GM12878 (cell line): ENCODE measurements at regions not wholly inside any gene's neighbourhood (a gene's known extent, or its start where the extent isn't known, plus 50 kb on each side); places are given as distances from the start of the nearest gene placed in this dataset.

Experiments
- ATAC-seq: fragments of 200-7000 bp; cut with Tn5 transposase; 3 replicates; pipeline ENCODE4 v1.9.1; 2020; ENCODE audit warnings: mild to moderate bottlenecking, moderate library complexity
- BruUV-seq: library from RNA; stranded (reverse); fragments of 400-500 nt; replicated peaks from 2 replicates; lab custom pipeline; 2021; lab: Mats Ljungman, UMichigan
- CTCF ChIA-PET: fragments of 300-600 bp; sonication (Branson Sonifier 250); formaldehyde crosslinking; extraction: SDS; loops from one replicate; lab custom pipeline; 2021; ENCODE audit warnings: inconsistent platforms; lab: Yijun Ruan, JAX
- POLR2A ChIA-PET: fragments of 350-600 bp; formaldehyde crosslinking; extraction: SDS; loops from one replicate; lab custom pipeline; 2021; ENCODE audit warnings: inconsistent platforms; lab: Charles Lee
- RAD21 ChIA-PET: fragments of 300-600 bp; sonication (Branson Sonifier 250); formaldehyde crosslinking; loops from one replicate; lab custom pipeline; 2023; ENCODE audit warnings: antibody characterized with exemption; ENCODE audit not compliant: unreplicated experiment; lab: Charles Lee
- SMC1A ChIA-PET: fragments of 300-600 bp; sonication (Branson Sonifier 250); formaldehyde crosslinking; loops from one replicate; lab custom pipeline; 2023; ENCODE audit not compliant: unreplicated experiment, uncharacterized antibody; lab: Charles Lee
- DNase-seq: peaks from one replicate; pipeline ENCODE4 v3.0.0-alpha.2; 2011; ENCODE audit warnings: low read depth, low spot score
- FAIRE-seq: peaks from 3 replicates; lab custom pipeline; 2011; peaks lifted over from hg19 to GRCh38; lab: Jason Lieb, UNC
- H2AFZ ChIP-seq: 2 replicates; pipeline ENCODE4 v1.6.0; 2011; ENCODE audit warnings: low read depth, low read length, control low read depth; ENCODE audit not compliant: control insufficient read depth
- H3K27ac ChIP-seq: 2 replicates; pipeline ENCODE4 v1.5.1; 2011; ENCODE audit warnings: control low read depth; ENCODE audit not compliant: control insufficient read depth, insufficient read depth
- H3K27me3 ChIP-seq, 2 experiments: replicated peaks in 1 of 2; 2 replicates each; pipeline versions ENCODE4 v1.6.0 to v1.6.1; 2011; ENCODE audit warnings: low read length in 1 of 2; ENCODE audit not compliant: control insufficient read depth in 2 of 2, insufficient read depth in 2 of 2
- H3K36me3 ChIP-seq, 2 experiments: 2 replicates each; pipeline ENCODE4 v1.5.1; 2011; ENCODE audit warnings: low read length in 1 of 2; ENCODE audit not compliant: control insufficient read depth in 2 of 2, insufficient read depth in 2 of 2
- H3K4me1 ChIP-seq: 2 replicates; pipeline ENCODE4 v1.6.1; 2011; ENCODE audit warnings: mild to moderate bottlenecking, low read length, moderate library complexity, mixed read lengths; ENCODE audit not compliant: control insufficient read depth, insufficient read depth
- H3K4me2 ChIP-seq: 2 replicates; pipeline ENCODE4 v1.6.0; 2011; ENCODE audit warnings: control low read depth; ENCODE audit not compliant: control insufficient read depth, insufficient read depth
- H3K4me3 ChIP-seq: fragments of 200-600 bp; sonication (generic); 2 replicates; pipeline ENCODE4 v1.5.1; 2016
- H3K79me2 ChIP-seq: 2 replicates; pipeline ENCODE4 v1.6.0; 2011; ENCODE audit warnings: low read length; ENCODE audit not compliant: control insufficient read depth, insufficient read depth
- H3K9ac ChIP-seq: 2 replicates; pipeline ENCODE4 v1.8.0; 2011; ENCODE audit warnings: low read length, control low read depth, mixed read lengths; ENCODE audit not compliant: control insufficient read depth, insufficient read depth
- H3K9me3 ChIP-seq: replicated peaks from 3 replicates; pipeline ENCODE4 v1.5.1; 2011; ENCODE audit warnings: mild to moderate bottlenecking, low read length; ENCODE audit not compliant: control insufficient read depth, insufficient read depth
- H4K20me1 ChIP-seq: 2 replicates; pipeline ENCODE4 v1.6.0; 2011; ENCODE audit not compliant: control insufficient read depth, insufficient read depth
- ATF3 ChIP-seq: IDR thresholded peaks from 2 replicates; pipeline ENCODE4 v1.6.1; 2011; ENCODE audit warnings: low read depth, mild to moderate bottlenecking, low read length, moderate library complexity, borderline replicate concordance; ENCODE audit errors: extremely low read depth
- ATF7 ChIP-seq: fragments of 450-650 bp; IDR thresholded peaks from 2 replicates; pipeline ENCODE4 v1.6.1; 2016; ENCODE audit warnings: low read depth, mild to moderate bottlenecking
- BCL3 ChIP-seq: IDR thresholded peaks from 2 replicates; pipeline ENCODE4 v1.6.1; 2011; ENCODE audit warnings: borderline replicate concordance, low read depth, mild to moderate bottlenecking, moderate library complexity, low read length; ENCODE audit not compliant: insufficient read depth, poor library complexity, severe bottlenecking
- CBX5 ChIP-seq: sonication (generic); IDR thresholded peaks from 2 replicates; pipeline ENCODE4 v1.6.1; 2016; ENCODE audit warnings: low read depth, moderate library complexity, mild to moderate bottlenecking, inconsistent platforms
- CREB1 ChIP-seq: IDR thresholded peaks from 2 replicates; pipeline ENCODE4 v1.6.1; 2012; ENCODE audit warnings: low read depth, mild to moderate bottlenecking, inconsistent platforms
- PML ChIP-seq: IDR thresholded peaks from 2 replicates; pipeline ENCODE4 v1.6.1; 2012; ENCODE audit warnings: low read length, inconsistent platforms
- POU2F2 ChIP-seq: IDR thresholded peaks from 3 replicates; pipeline ENCODE4 v1.6.1; 2011; ENCODE audit warnings: low read depth, mild to moderate bottlenecking, low read length, borderline replicate concordance
- RAD21 ChIP-seq: IDR thresholded peaks from 2 replicates; pipeline ENCODE4 v1.6.1; 2011; ENCODE audit warnings: mild to moderate bottlenecking, low read depth, low read length, moderate library complexity; ENCODE audit not compliant: insufficient read depth
- RCOR1 ChIP-seq: conservative IDR thresholded peaks from 2 replicates; pipeline ENCODE4 v1.6.1; 2012; ENCODE audit warnings: low read depth, low read length, improper control_type of control experiment
- SMARCA5 ChIP-seq: fragments of 450-650 bp; IDR thresholded peaks from 2 replicates; pipeline ENCODE4 v1.6.1; 2017; ENCODE audit warnings: mild to moderate bottlenecking
- SUZ12 ChIP-seq: fragments of 200-600 bp; sonication (generic); IDR thresholded peaks from one replicate; pipeline ENCODE4 v1.6.1; 2018; ENCODE audit warnings: antibody characterized with exemption, mild to moderate bottlenecking; ENCODE audit not compliant: unreplicated experiment
- TBL1XR1 ChIP-seq: IDR thresholded peaks from 2 replicates; pipeline ENCODE4 v1.6.1; 2012; ENCODE audit warnings: low read depth, low read length, improper control_type of control experiment
- ZNF384 ChIP-seq: IDR thresholded peaks from 2 replicates; pipeline ENCODE4 v1.6.1; 2012; ENCODE audit warnings: low read depth, mild to moderate bottlenecking, low read length, improper control_type of control experiment, borderline replicate concordance
- ZZZ3 ChIP-seq: IDR thresholded peaks from 2 replicates; pipeline ENCODE4 v1.6.1; 2011; ENCODE audit warnings: low read depth; ENCODE audit not compliant: control insufficient read depth, insufficient read length
- WGBS: methylation state at CpG from one replicate; pipeline ENCODE4 v1.1.6; 2016; ENCODE audit warnings: low lambda C conversion rate; ENCODE audit not compliant: insufficient replicate concordance, insufficient coverage; ENCODE audit errors: missing lambda C conversion rate; 5-methylcytosine and 5-hydroxymethylcytosine counted together
- in situ Hi-C: fragments of 300-500 bp; cut with MboI; formaldehyde crosslinking; loops from 9 replicates; pipeline ENCODE4 v1.14.3; 2018; ENCODE audit warnings: mixed read lengths
- intact Hi-C: fragments of 100-400 bp; cut with micrococcal nuclease; formaldehyde crosslinking; loops from one replicate; pipeline ENCODE4 v1.14.2; 2022; ENCODE audit not compliant: unreplicated experiment
- TF ChIP-seq, protein P1 (sequence below): fragments of 450-650 bp; IDR thresholded peaks from 2 replicates; pipeline ENCODE4 v1.6.1; 2017; ENCODE audit warnings: mild to moderate bottlenecking, low read depth, inconsistent platforms; ENCODE audit not compliant: poor library complexity, severe bottlenecking
- TF ChIP-seq, protein P2 (sequence below): fragments of 450-650 bp; IDR thresholded peaks from 2 replicates; pipeline ENCODE4 v1.6.1; 2016; ENCODE audit warnings: mild to moderate bottlenecking, moderate library complexity, borderline replicate concordance

DNA sequence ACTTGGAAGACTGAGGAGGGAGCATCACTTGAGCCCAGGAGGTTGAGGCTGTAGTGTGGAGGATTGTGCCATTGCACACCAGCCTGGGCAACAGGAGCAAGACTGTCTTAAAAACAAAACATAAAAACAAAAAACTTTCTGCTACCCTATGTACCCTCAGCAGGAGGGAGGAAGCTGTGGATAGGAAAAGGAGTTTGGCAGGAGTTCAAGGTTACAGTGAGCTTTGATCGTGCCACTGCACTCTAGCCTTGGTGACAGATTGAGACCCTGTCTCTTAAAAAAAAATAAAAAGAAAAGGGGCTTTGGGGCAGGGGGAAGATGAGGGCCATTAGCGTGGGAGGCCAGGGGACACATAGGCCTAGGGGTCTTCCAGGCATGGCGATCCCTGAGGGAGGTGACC, 135.7 kb downstream of the DHX35 start (continued):
- TF ChIP-seq, protein P1, sequence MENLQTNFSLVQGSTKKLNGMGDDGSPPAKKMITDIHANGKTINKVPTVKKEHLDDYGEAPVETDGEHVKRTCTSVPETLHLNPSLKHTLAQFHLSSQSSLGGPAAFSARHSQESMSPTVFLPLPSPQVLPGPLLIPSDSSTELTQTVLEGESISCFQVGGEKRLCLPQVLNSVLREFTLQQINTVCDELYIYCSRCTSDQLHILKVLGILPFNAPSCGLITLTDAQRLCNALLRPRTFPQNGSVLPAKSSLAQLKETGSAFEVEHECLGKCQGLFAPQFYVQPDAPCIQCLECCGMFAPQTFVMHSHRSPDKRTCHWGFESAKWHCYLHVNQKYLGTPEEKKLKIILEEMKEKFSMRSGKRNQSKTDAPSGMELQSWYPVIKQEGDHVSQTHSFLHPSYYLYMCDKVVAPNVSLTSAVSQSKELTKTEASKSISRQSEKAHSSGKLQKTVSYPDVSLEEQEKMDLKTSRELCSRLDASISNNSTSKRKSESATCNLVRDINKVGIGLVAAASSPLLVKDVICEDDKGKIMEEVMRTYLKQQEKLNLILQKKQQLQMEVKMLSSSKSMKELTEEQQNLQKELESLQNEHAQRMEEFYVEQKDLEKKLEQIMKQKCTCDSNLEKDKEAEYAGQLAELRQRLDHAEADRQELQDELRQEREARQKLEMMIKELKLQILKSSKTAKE: no peak
- TF ChIP-seq SUZ12 (no peak), TBL1XR1 (no peak), SMARCA5 (no peak), ZZZ3 (no peak), RAD21 (no peak), BCL3 (no peak), ATF3 (no peak), POU2F2 (no peak)

- BruUV-seq: no TSS peak
- CTCF ChIA-PET: interaction anchor here (1.3 kb wide), 1 partner anchor 15 kb away, joined by 3 read pairs; no protein-coding TSS in a partner anchor
- intact Hi-C loops: no loop called here
- TF ChIP-seq RCOR1: no peak
- TF ChIP-seq ZNF384: no peak
- TF ChIP-seq CREB1: no peak
- no peak for TF ChIP-seq PML
- TF ChIP-seq, protein P2, sequence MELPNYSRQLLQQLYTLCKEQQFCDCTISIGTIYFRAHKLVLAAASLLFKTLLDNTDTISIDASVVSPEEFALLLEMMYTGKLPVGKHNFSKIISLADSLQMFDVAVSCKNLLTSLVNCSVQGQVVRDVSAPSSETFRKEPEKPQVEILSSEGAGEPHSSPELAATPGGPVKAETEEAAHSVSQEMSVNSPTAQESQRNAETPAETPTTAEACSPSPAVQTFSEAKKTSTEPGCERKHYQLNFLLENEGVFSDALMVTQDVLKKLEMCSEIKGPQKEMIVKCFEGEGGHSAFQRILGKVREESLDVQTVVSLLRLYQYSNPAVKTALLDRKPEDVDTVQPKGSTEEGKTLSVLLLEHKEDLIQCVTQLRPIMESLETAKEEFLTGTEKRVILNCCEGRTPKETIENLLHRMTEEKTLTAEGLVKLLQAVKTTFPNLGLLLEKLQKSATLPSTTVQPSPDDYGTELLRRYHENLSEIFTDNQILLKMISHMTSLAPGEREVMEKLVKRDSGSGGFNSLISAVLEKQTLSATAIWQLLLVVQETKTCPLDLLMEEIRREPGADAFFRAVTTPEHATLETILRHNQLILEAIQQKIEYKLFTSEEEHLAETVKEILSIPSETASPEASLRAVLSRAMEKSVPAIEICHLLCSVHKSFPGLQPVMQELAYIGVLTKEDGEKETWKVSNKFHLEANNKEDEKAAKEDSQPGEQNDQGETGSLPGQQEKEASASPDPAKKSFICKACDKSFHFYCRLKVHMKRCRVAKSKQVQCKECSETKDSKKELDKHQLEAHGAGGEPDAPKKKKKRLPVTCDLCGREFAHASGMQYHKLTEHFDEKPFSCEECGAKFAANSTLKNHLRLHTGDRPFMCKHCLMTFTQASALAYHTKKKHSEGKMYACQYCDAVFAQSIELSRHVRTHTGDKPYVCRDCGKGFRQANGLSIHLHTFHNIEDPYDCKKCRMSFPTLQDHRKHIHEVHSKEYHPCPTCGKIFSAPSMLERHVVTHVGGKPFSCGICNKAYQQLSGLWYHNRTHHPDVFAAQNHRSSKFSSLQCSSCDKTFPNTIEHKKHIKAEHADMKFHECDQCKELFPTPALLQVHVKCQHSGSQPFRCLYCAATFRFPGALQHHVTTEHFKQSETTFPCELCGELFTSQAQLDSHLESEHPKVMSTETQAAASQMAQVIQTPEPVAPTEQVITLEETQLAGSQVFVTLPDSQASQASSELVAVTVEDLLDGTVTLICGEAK: no peak
- no peak for TF ChIP-seq CBX5
- TF ChIP-seq ATF7: no peak
Measured at GRCh38 chr20:39095870-39096269, 133.7 kb downstream of the DHX35 start.

More at GRCh38 chr20:39095870-39096269, 133.7 kb downstream of the DHX35 start:
- H3K36me3 ChIP-seq: no peaks in the 10 kb centered on the region
- no peaks in the 10 kb centered on the region for H3K4me1 ChIP-seq
- no peak overlapping the region for H3K4me3 ChIP-seq
- peaks cover 2 to 3% of the 10 kb centered on the region in 2 experiments; a peak in 3 of 4 replicates for H3K27me3 ChIP-seq
- SMC1A ChIA-PET: no interaction called here
- FAIRE-seq (no peak), DNase-seq (no peak), ATAC-seq (no peak)
- no peaks in the 10 kb centered on the region for H3K9me3 ChIP-seq
- H3K4me2 ChIP-seq: no peak overlapping the region
- no peaks in the 10 kb centered on the region for H3K79me2 ChIP-seq
- POLR2A ChIA-PET: no interaction called here
- H4K20me1 ChIP-seq: no peaks in the 10 kb centered on the region
- no peak overlapping the region for H3K27ac ChIP-seq
- no peak overlapping the region for H3K9ac ChIP-seq
- RAD21 ChIA-PET: no interaction called here
- in situ Hi-C loops: no loop called here
- 24% methylated on average over 1 of the region's 1 CpG for WGBS
- no peak overlapping the region for H2AFZ ChIP-seq
